Posterior cingulate gyrus (tissue), 11 donors: ENCODE measurements at regions not wholly inside any gene's neighbourhood (a gene's known extent, or its start where the extent isn't known, plus 50 kb on each side); places are given as distances from the start of the nearest gene placed in this dataset.
"Not testable (repeated sequence)": the region's sequence is repeated elsewhere in the genome, so short reads cannot be mapped to it uniquely, and the experiment has no call there.

Experiments
- DNase-seq, 10 donors: peaks; one replicate each; pipeline versions ENCODE4 v3.0.0 to v3.0.0-alpha.2; 2020 to 2021; ENCODE audit warnings: mixed read lengths in 3 of 10
- intact Hi-C: fragments of 100-400 bp; cut with DNase I; formaldehyde crosslinking; loops from one replicate; pipeline ENCODE4 v1.15.1; 2023

DNA sequence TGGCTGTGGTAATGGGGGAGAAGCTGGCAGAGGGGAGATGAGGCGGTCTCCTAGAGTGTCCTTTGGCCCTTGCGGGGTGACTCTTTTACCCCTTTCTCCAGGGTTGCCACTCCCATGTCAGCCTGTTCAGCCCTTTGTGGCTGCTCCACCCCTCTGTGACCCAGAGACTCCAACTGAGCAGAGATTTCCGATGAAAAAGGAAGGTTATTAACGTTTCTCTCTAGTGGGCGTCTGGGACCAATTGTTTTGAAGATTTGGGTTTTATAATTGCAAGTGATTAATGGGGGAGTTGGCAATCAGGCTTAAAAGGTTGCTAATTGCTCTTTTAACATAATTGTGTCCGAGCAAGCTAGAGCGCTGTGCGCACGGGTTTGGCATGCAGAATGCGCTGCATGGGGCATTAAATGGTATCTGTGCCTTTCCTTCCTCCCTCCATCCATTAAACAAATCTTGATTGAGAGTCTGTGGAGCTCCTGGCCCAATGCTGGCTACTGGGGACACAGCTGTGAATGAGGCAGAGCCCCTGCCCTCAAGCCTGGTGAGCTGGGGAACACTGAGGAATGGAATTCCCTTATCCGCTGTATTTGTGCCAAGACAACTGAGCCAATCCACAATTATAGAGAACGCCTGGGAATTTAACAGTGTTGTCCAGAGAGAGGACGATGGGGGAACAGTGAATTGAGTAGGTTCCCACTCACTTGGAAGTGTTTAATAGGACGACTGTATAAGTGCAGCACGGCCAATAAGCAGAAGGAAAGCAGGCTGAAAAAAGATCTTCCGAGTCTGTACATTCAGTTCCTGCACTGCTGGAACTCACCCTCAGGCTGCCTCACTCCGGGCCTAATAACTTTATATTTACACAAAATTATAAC, 295.9 kb downstream of the MIAT start:
- intact Hi-C loops: no loop called here
- no peak for DNase-seq

DNA sequence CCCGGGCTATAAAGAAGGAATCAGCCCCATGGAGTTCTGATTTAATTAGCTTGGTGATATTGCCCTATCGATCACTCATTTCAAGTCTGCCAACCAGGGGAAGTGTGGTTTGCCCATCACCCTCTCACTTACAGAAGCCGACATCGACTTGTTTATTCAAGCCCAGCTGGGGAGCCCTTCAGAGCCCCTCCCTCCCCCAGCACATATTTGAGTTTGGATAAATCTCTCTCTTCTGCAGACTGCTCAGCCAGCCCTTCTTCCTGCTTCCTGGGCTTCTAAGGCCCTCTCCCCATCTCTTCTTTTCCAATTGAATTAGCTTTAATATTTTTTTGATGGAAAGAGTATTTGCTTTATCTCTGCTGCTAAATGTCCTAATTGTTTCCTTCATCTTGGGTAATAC, 299.0 kb downstream of the MIAT start:
- intact Hi-C loops: no loop called here
- DNase-seq: no peak

DNA sequence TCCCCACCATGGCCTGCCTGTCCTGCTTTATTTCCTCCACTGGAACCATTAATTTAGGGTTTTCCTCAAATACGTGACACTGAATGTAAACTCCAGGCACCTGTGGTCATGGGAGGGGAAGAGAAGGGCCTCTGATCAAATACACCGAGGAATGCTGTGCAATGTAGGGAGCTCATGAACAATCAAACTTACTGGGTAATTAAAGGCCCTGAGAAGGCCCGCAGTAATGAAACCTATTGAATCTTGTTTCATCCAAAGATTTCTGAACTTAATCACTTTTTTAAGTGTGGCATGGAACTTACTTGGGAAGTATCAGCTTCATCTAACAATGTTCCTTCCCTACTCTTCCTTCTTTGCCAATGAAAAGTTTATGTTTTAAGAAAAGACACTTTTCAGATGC, 299.8 kb downstream of the MIAT start:
- intact Hi-C loops: no loop called here
- DNase-seq: no peak

DNA sequence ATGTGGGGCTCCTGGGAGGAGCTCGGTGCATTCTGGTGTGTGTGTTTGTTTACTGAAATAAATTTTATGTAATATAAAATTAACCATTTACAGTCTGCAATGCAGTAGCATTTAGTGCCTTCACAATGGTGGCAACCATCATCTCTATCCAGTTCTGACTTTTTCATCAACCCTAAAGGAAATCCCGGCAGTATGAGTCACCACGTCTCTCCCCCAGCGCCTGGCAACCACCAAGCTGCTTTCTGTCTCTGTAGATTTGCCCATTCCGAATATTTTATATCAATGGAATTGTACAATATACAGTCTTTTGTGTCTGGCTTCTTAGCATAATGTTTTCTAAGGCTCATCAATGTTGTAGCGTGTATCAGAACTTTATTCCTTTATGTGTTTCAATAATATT, 300.5 kb downstream of the MIAT start:
- no peak for DNase-seq
- intact Hi-C loops: no loop called here

GRCh38 chr22:26958378-26958777, 301.0 kb downstream of the MIAT start:
- DNase-seq: no peak
- intact Hi-C loops: no loop called here

- DNase-seq: no peak
- intact Hi-C loops: no loop called here
Observed at GRCh38 chr22:26964642-26965041, 307.3 kb downstream of the MIAT start.

- intact Hi-C loops: no loop called here
- no peak for DNase-seq
Observed at GRCh38 chr22:26967282-26967681, 309.9 kb downstream of the MIAT start.

GRCh38 chr22:26968859-26969523, 311.6 kb downstream of the MIAT start:
- intact Hi-C loops: no loop called here
- no peak for DNase-seq

GRCh38 chr22:26970809-26971394, 313.5 kb downstream of the MIAT start:
- intact Hi-C loops: no loop called here
- DNase-seq: no peak

- no peak for DNase-seq
- intact Hi-C loops: no loop called here
Observed at GRCh38 chr22:26972286-26972685, 314.9 kb downstream of the MIAT start.

DNA sequence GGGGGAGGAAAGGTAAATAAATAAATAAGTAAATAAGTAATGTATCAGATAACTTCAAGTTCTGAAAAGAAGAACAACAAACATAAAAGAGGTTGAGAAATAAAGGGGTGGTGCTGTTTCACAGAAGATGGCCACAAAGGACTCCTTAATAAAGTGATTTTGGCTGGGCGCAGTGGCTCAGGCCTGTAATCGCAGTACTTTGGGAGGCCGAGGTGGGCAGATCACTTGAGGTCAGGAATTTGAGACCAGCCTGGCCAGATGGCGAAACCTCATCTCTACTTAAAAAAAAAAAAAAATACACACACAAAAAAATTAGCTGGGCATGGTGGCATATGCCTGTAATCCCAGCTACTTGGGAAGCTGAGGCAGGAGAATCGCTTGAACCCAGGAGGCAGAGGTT, 315.5 kb downstream of the MIAT start:
- DNase-seq, intact Hi-C loops: not testable (repeated sequence)

- intact Hi-C loops: no loop called here
- DNase-seq: no peak
Observed at GRCh38 chr22:26974034-26974433, 316.6 kb downstream of the MIAT start.

DNA sequence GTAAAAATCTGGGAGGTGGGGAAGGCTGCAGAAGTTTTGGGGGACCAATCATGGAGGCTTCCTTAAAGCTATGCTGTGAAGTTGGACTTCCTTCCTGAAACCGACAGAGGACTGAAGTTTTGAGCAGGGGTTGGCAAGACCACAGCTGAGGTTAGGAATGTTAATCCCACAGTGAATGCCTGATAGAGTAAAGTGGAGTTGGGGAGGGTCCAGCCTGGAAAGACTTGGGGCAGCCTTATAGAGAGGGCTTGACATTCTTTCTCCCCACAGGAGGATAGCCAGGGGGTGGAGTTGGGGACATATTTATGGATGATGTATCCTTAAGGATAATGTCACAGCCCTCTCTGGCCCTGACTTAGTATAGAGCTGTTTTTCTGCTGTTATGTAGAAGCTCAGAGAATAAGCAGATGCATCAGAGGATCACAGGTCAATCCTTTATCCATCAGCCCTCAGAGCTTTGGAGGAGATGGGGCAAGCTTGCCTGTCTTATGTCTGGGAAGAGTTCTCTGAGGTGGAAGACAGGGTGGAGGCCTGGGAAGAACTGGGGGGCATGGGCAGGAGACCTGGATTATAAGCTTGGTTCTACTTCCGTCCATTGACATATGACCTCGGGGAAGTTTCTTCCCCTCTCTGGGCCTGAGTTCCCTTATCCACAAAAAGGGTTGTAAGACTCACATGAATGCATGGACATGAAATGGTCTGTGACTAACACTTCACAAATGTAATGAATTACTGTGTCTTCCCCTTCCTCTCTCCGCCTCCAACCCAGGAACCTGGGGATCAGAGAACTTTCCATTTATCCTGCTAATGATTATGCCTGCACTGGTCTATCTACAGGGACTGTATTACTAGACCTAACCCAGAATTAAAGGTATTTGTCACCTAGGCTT, 317.8 kb downstream of the MIAT start:
- intact Hi-C loops: no loop called here
- no peak for DNase-seq

- intact Hi-C loops: no loop called here
- no peak for DNase-seq
Observed at GRCh38 chr22:26975865-26976264, 318.5 kb downstream of the MIAT start.

DNA sequence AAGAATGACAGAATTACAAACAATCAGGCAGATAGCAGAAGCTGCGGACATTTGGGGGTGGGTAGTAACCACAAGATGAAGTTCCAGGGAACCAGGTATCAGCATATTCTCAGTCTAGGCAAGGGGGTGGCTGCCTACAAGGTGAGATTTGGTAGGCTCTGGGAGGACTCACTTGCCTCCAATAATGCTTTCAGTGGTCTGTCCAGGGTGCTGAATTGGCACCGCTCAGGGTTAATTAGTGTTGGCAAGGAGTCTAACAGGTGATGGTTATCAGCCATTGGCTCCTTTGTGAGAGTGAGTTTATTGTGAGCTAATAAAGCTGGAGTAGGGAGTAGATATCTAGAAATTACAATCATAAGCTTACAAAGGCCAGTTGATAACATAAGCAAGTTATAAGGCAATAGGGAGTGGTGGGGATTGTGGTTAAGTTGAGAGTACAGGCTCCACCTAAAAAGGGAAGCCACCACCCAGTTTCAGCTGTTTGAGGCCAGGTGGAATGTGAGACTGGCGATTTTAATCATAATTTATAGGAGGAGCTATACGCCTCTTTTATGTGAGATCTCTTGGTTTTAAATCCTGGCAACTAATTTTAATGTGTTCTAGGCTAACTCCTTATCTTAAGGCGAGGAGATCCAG, 320.5 kb downstream of the MIAT start:
- intact Hi-C loops: no loop called here

DNA sequence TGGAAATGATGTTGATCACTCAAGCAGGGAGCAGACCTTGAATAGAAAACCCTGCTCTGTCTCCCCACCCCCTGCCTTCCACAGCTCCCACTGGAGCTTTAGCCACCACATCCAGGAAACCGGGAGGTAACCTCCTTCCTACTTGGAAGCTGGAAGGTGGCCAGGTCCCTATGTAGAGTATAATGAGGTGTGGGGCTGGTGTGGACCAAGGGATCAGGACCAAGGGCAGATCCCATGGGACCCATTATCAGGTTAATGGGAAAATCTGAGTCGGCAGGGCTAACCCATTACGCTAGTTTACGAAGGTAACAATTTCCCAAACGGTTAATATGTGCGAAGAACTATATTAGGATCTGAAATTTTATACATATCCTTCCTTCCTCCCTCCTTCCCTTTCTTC, 321.9 kb downstream of the MIAT start:
- no peak for DNase-seq
- intact Hi-C loops: no loop called here

More for the DNA sequence above, 320.5 kb downstream of the MIAT start:
- no peak for DNase-seq

DNA sequence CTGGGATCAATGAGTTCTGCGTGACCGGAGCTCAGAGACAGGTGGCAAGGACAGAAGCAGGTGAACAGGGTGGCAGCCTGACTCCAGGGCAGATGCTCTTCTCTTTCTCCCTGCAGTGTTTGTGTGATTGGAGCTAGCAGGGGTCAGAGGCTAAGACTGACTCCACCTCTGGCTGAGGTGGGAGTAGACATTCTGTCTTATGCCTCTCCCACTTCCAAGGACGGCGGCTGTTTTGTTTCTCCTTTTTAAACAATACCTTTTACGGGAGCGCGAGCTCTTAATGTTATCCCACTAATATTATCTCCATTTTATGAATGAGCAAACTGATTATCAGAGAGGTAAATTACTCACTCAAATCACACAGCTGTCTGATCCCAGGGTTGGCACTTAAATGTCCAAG, 323.7 kb downstream of the MIAT start:
- intact Hi-C loops: no loop called here
- no peak for DNase-seq

- intact Hi-C loops: no loop called here
- DNase-seq: no peak
Observed at GRCh38 chr22:26981541-26981940, 324.2 kb downstream of the MIAT start.

DNA sequence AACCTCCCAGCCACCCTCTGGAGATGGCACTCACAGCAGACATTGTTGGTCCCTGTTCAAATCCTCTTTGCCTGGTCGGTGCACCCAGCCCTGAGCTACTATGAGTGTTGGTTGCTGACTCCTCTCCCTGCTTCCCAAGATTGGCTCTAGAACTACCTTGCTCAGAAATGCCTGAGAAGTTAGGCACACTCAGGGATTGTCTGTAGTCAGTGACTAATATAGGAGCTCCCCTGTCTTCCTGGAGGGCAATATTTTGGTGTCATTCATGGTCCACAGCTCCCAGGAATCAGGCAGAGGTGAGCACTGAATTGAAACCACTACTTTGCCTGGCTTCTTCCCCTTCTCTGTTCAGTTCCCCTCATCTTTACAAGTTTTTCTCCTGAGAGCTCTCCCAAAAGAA, 325.9 kb downstream of the MIAT start:
- intact Hi-C loops: no loop called here
- no peak for DNase-seq

GRCh38 chr22:26985206-26985605, 327.8 kb downstream of the MIAT start:
- DNase-seq: no peak
- intact Hi-C loops: no loop called here
